GM18907 (cell line): ENCODE measurements at regions not wholly inside any gene's neighbourhood (a gene's known extent, or its start where the extent isn't known, plus 50 kb on each side); places are given as distances from the start of the nearest gene placed in this dataset.

Experiments used
- ATAC-seq: cut with Tn5 transposase; IDR thresholded peaks from one replicate; pipeline ENCODE4 v1.9.1; 2021; ENCODE audit warnings: mild to moderate bottlenecking, moderate library complexity; ENCODE audit not compliant: unreplicated experiment

DNA sequence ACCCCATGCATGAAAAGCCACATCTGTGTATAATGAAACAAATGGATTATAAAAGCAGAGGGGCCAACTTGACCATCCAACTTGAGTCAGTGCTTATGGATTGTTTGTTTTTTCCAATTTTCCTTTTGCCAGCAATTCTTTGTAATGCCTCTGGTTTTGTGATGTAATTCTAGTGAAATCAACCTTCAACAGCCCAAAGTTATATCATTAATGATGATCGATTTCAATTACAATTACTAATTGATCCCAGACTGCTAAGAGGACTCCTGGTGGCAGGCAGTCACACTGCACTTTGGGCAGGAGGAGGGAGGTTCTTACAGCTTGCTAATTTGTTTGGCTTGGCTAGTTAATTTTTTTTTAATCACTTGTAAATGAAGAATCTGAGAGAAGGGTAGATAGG lies 552.3 kb downstream of the NUF2 start:
- ATAC-seq = no peak

DNA sequence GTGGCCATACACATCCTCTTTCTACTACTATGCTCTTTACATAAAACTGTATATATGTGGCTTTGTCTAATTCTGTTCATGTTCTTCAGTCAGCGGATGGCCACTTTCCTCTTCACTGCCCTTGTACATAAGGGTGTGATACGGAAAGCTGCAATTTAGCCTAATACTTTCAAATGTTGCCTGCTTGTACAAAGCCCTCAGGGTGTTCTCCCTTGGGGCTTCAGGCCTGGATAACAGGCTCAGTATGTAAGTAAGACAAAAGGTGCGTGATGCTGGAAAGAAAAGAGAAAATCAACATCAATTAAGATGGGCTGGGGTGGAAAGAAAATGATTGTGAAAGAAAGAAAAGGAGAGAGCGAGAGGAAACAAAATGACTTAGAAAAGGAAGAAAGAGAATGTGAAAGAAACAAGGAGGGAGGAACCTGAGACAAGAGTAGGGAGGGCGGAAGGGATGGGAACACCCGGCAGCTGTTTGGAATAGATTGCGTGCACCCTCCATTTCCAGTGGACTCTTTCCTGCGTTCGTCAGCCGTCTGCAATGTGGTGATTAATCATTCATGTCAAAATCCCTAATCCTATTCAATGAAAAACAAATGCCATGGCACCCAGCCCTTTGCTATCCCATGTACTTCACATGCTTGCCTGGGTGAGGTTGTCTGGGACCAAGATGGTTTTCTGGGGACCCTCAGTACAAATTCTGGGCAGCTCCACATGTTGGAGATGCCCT lies 553.6 kb downstream of the NUF2 start:
- ATAC-seq = no peak

DNA sequence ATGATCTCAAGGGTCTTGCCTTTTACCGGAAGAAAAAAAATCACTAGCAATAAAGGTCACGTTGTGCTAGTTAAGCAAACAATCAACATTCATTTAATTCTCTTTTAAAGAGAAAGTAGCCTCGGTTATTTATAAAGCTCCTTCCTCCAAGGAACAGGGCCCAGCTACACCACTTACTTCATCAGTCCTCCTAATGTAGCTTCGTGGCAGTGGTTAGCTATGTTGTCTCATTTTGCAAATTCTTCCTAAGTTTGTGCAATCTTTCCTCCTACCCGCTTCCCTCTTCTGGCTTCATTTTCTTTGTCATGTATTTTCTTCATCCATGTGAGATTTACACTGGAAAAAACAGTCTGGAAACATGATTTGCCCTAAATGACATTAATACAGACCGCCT lies 554.2 kb downstream of the NUF2 start:
- ATAC-seq = no peak

DNA sequence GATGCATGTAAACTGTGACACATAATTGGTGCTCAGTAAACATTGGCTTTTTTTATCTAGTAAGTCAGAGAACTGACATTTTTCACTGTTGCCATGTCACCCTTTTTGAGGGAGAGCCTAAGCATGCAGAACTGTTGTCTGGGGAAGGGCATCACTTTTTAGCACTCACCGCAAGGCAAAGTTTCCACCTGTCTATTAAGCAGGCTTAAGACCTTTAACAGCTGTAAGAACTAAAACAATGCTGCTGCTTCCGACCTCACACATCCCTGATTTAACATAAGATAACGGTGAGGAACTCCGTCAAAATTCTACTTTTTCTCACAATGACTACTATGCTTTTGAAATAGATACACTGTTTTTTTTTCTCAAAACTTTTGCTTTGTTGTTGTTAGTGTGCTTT lies 554.8 kb downstream of the NUF2 start:
- ATAC-seq = no peak

DNA sequence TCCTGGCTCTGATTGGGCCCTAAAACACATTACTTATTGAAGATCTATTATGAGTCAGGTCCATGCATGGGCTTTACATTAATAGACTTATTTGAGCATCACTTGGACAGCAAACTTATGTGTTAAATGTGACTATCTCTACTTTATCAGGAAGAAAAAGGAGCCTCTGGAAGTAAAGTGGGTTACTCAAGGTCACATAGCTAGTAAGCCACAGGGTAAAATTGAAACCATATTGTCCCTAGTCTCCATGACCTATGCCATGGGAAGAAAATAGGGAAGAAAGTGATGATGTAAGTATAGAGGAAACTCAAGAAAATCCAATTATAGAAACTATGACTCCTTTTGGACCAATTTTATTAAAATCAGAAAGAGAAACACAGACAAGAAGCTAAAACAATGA lies 555.3 kb downstream of the NUF2 start:
- ATAC-seq = no peak

DNA sequence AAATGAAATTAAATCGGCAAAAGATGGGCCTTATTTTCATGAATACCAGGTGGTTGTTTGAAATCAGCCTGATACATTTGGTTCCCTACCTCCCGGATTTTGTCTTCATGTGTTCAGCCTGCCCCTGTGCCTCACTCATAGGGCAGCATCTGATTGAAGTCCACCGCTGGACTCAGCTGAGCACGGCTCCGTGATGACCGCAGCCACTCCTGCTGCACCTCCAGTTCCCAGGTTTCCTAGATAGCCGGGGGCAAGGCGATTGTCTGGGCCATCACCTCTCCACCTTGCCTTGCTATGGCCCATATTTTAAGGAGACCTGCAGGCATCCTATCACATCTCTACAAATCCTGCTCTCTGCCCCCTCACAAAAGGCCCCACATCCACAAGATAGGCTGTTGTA lies 563.8 kb downstream of the NUF2 start:
- no peak for ATAC-seq

DNA sequence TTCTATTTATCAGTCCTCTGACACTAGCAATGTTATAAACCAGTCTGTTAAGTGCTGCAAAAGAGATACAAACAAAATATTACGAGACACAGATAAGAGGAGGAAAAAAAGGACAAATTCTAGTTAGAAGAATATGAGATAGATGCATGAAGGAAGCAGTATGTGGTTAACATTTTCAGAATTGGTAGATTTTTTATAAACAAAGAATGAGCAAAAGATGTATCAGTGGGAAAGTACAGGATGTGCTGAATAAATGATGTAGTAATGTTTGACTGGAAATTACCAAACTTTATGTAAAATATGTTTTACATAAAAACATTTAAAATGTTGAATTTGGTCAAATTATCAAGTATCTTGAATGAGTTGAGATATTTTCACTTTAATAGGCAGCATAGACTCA lies 574.2 kb downstream of the NUF2 start:
- no peak for ATAC-seq

DNA sequence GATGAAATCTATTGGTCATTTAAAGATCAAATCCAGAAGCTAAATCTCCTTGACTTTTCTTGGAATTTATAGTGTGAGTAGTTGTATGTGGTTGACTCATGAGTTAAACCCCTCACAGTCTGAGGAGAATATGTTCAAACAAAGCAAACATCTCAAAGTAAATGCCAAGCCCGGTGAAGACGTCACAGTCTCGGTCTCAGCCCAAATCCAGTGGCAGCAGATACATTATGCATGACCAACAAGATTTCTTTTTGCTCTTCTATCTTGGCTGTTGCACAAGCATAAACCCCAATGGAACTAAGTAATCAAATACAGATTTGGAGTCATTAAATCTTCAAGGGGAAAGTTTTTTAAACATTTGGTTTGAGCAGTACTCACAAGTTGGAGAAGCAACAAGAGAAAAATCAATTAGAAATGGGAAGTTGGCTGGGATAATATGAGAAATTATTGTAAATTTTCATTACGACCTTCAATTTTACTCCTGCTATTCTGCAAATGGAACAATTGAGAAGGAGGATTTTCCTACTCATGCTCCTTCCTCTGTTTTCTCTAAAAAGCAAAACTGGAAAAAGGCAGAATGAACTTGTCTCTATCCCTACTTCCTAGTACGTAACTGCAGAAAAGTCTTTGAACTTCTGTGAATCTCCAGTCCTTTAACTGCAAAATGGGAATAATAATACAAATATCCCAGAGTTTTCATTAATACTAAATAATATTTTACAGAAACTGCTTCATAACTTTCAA lies 575.8 kb downstream of the NUF2 start:
- no peak for ATAC-seq

DNA sequence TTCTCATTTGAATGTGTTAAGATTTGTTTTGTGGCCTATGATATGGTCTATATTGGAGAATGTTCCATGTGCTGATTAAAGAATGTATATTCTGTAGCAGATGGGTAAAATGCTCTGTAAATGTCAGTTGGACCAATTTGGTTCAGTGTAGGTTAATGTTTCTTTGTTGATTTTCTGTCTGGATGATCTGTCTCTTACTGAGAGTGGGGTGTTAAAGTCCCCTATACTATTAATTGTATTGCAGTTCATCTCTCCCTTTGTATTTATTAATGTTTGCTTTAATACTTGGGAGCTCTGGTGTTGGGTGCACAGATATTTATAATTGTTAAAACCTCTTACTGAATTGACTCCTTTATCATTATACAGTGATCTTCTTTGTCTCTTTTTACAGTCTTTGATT lies 584.5 kb downstream of the NUF2 start:
- no peak for ATAC-seq

DNA sequence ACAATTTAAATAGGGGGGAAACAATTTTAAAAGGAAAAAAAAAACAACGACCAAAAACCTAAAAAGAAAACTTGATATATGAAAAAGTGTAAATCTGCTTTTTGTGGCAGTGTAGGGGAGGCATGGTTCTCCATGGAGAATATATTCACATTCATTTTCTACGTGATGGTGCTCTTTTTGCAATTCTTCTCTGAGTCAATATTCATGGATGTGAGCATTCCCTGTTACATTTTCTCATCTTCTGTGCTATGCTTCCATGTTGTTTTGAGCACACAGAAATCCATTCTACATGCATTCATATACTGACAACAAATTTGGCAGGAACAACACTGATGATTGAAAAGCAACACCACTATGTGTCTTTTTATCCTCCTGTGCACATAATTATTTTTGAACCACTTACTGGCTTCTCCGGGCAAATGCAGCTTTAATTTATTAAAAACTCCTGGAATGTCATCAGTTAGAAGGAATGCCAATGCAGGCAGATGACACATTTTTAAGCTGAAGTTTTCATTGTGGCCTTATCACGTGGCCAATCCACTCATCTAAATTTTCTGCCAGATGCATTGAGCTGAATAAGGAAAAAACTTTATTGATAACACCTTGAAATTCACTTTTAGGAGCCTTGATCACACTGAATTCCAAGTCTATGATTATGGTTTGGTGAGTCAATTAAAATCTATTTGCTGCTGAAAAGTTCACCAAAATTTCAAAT lies 590.6 kb downstream of the NUF2 start:
- no peak for ATAC-seq

DNA sequence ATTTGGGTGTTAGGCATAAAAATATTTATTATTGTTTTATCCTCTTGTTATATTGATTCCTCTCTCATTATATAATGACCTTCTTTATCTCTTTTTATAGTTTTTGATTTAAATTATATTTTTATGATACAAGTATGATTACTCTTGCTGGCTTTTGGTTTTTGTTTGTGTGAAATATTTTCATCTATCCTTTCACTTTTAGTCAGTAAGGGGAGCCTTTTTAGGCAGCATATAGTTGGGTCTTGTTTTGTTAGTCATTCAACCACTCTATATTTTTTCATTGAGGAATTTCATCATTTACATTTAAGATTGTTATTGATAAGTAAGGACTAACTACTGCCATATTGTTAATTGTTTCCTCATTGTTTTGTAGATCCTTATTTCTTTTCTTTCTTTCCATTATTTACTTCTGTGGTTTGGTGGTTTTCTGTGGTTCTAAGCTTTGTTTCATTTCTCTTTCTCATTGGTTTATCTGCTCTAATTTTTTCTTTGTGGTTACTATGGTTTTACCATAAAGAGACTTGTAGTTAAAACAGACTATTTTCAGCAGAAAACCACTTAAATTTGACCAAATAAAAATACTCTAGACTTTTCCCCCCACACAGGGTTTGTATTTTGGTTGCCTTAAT lies 593.1 kb downstream of the NUF2 start:
- peak; percentile 84 for ATAC-seq

DNA sequence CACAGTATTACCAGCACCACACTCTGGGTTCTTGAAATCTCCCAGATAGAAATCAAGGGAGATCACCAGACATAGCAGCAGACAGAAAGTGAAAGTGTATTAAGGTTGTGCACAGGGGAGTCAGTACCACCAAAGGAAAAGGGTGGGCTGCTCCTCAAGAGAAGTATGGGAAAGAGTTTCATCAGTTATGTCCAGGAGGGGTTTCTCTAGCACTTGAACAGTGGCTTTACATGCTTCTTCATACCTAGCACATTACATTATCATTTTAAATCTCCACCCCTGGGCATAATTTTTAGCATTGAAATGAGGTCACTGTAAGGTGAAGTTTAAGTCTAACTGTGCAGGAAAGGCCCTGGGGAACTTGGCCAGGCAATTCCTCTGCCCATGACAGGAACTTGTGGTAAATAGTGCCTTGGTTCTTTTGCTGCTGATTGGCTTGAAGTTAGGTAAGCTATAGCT lies 601.0 kb downstream of the NUF2 start:
- peak; percentile 98 for ATAC-seq

DNA sequence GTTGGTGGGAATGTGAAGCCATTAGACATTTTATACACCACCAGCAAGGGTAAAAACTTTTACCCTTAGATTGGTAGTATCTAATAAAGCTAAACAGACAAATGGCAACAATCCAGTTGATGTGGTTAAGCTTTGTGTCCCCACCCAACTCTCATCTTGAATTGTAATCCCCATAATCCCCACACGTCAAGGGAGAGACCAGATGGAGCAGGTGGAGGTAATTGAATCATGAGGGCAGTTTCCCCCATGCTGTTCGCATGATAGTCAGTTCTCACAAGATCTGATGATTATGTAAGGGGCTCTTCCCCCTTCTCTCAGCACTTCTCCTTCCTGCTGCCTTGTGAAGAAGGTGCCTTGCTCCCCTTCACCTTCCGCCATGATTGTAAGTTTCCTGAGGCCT lies 602.3 kb downstream of the NUF2 start:
- ATAC-seq = no peak

DNA sequence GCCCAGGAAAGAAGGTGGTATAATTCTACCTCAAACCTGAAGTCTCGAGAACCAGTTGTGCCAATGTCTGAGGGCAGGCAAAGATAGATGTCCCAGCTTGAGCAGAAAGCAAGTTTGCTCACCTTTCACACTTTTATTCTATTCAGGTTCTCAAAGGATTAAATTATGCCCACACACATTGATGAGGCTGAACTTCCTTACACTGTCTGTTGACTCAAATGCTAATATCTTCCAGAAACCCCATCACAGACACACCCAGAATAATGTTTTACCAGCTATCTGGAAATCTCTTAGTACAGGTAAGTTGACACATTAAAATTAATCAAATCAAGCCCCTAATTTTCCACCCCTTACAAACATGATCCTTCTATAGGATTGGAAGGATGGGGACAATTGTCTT lies 605.7 kb downstream of the NUF2 start:
- ATAC-seq = no peak

DNA sequence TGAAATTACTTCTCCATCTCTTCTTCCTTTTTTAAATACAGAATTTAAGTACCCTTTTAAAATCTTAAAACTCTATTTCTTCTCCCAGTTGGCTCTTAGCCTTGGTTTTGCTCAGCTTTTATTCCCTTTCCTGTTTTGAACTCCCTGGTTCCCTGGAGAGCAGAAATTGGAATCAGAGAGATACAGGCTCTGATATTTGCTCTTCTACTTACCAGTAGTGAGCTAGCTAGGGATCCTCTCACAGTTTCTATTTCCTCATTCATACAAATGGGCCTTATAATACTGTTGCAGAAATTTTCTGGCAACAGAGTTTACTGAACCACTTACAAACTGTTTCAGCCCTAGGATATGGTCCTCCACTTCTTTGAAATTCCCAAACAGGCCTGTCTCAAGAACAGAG lies 606.3 kb downstream of the NUF2 start:
- no peak for ATAC-seq

DNA sequence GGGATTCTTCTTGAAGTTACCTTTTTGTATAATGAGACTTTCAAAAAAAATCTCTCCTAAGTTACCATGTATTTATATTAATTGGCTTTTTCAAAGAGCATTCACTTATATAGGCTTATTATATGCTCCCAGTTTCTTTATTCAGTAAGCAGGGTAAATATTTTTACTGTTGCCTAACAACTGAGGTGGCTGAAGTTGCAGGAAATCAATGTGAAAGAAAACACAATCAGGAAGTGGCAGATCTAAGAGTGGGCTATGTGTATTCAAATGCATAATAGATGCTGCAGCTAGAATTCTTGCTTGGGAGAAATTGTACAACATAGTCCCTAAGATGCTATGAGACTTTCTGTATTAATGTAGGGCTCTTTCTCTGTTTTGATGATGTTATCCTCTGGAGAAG lies 606.9 kb downstream of the NUF2 start:
- ATAC-seq = no peak

DNA sequence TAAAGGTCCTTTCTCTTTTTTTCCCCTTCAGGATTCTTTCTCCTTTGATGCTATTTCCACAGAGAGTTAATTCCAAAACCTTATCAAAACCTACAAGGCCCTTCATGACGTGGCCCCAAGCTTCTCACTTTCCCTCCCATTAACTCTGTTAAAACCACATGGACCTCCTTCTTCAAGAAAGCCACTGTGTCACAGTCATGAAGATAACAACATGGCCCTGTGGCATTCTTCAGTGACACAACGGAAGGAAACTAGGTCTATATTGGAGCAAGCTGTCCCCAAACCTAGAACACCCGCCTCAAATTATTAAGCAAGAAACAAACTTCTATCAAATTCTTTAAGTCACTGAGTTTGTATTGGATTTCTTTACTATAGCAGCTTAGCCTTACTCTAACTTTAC lies 611.1 kb downstream of the NUF2 start:
- no peak for ATAC-seq

DNA sequence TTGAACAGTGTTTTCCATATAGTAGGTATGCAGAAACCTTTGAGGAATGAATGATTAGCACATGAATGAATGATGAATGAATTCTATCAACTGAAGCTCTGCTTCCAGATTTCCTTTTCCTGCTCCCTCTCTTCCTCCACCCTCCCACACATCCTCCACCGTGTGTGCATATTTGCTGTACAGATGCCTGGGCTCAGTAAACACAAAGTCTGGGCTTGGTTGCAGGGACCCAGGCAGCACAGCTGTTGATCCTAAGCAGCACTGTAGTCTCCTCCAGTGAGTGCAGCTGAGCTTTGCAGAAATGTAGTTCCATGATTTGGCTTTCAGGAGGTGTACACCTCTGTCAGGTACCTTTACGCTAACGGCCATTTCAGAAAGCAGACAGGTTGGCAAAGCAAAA lies 611.7 kb downstream of the NUF2 start:
- no peak for ATAC-seq

DNA sequence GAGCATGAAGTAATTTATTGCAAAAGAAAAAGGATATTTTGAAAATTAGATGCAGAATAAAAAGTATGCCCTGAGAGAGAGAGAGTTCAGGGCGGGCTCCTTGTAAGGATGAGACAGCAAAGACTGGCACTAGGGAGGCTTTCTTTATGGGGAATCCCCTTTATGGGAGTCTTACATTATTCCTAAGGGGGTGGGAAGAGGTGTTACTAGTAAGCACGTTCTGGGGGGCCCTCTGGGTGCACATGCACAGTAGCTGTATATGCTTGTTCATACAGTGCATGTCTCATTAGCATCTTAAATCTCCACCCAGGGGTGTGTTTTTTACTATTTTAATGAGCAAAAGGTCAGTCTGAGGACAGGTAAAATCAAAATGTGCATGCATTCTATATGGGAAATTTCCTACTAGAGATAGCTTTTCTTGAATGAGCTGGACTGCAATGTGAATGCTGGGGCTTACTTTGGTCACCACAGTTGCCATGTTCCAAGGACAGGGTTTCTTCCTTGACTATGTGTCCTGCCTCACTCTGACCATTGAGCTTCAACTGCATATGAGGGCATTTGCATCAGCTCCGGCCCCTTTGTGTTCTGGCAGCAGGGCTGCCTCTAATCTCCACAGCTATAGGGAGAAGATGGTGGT lies 614.1 kb downstream of the NUF2 start:
- no peak for ATAC-seq

DNA sequence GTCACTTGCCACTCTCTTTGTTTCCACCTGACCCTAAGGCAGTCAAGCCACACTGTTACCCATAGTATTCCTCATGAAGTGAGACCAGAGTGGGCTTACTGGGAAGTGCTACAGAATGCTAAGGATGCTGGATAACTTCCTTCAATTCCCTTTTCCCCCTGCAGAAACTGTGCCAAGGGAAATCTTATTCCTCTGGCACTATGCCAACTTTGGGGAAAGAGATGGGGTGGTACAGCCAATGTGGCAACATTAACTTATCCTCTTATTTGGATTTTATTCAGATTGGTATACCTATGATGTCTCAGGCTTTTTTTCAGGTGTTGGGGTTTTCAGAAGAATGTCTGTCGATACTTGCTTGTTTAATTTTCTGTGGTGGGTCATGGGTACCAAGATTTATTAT lies 599.4 kb upstream of the PBX1 start:
- ATAC-seq = no peak

DNA sequence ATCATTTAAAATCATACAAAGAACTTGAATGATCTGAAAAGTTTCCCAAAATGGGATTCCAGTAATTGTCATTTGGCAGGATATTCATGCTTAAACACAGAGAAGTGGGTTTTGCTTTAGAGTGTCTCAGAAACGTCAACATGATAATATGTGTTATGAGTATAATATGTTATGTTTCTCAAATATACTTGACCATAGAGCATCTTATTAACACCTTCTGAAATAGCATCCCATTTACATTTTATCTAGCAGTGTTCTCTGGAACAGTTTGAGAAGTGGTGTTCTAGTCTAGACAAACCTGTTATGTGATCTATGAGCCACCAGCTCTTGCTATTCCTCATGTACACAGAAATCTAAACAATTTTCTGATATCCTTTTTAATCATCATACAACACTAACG lies 588.8 kb upstream of the PBX1 start:
- ATAC-seq = no peak
